ENCODE measurements at regions not wholly inside any gene's neighbourhood (a gene's known extent, or its start where the extent isn't known, plus 50 kb on each side); places are given as distances from the start of the nearest gene placed in this dataset.

- in situ Hi-C loops (cut with MboI; ENCODE audit: low sequenced_read_pairs) = no loop called here
These were observed 116.3 kb upstream of the HNRNPU start for GRCh38 chr1:244980605-244981004.

GRCh38 chr1:244974550-244974949 lies 110.2 kb upstream of the HNRNPU start:
- in situ Hi-C loops (cut with MboI; ENCODE audit: low sequenced_read_pairs) = no loop called here

GRCh38 chr1:244974106-244974505 lies 109.8 kb upstream of the HNRNPU start:
- in situ Hi-C loops (cut with MboI; ENCODE audit: low sequenced_read_pairs) = no loop called here

GRCh38 chr1:244971552-244972216 lies 107.3 kb upstream of the HNRNPU start:
- in situ Hi-C loops (cut with MboI; ENCODE audit: low sequenced_read_pairs) = no loop called here

GRCh38 chr1:244970744-244971551 lies 106.6 kb upstream of the HNRNPU start:
- in situ Hi-C loops (cut with MboI; ENCODE audit: low sequenced_read_pairs) = no loop called here

- in situ Hi-C loops (cut with MboI; ENCODE audit: low sequenced_read_pairs) = no loop called here
These were observed 105.9 kb upstream of the HNRNPU start for GRCh38 chr1:244970236-244970743.

- in situ Hi-C loops (cut with MboI; ENCODE audit: low sequenced_read_pairs) = loop anchor here (10.0 kb wide), 1 partner anchor 115 kb away; no protein-coding TSS in a partner anchor
These were observed 105.3 kb upstream of the HNRNPU start for GRCh38 chr1:244969355-244970235.

GRCh38 chr1:244968881-244969280 lies 104.5 kb upstream of the HNRNPU start:
- in situ Hi-C loops (cut with MboI; ENCODE audit: low sequenced_read_pairs) = loop anchor here (10.0 kb wide), 1 partner anchor 114 kb away; no protein-coding TSS in a partner anchor

GRCh38 chr1:244968471-244968871 lies 104.1 kb upstream of the HNRNPU start:
- in situ Hi-C loops (cut with MboI; ENCODE audit: low sequenced_read_pairs) = loop anchor here (10.0 kb wide), 1 partner anchor 114 kb away; no protein-coding TSS in a partner anchor

GRCh38 chr1:244967159-244967558 lies 102.8 kb upstream of the HNRNPU start:
- in situ Hi-C loops (cut with MboI; ENCODE audit: low sequenced_read_pairs) = loop anchor here (10.0 kb wide), 1 partner anchor 112 kb away; no protein-coding TSS in a partner anchor

GRCh38 chr1:244965185-244966030 lies 101.1 kb upstream of the HNRNPU start:
- in situ Hi-C loops (cut with MboI; ENCODE audit: low sequenced_read_pairs) = loop anchor here (10.0 kb wide), 1 partner anchor 111 kb away; no protein-coding TSS in a partner anchor

- in situ Hi-C loops (cut with MboI; ENCODE audit: low sequenced_read_pairs) = loop anchor here (10.0 kb wide), 1 partner anchor 110 kb away; no protein-coding TSS in a partner anchor
These were observed 100.0 kb upstream of the HNRNPU start for GRCh38 chr1:244964112-244964971.

- in situ Hi-C loops (cut with MboI; ENCODE audit: low sequenced_read_pairs) = loop anchor here (10.0 kb wide), 1 partner anchor 109 kb away; no protein-coding TSS in a partner anchor
These were observed 99.0 kb upstream of the HNRNPU start for GRCh38 chr1:244963231-244963826.

GRCh38 chr1:244962130-244962529 lies 97.8 kb upstream of the HNRNPU start:
- in situ Hi-C loops (cut with MboI; ENCODE audit: low sequenced_read_pairs) = loop anchor here (10.0 kb wide), 1 partner anchor 107 kb away; no protein-coding TSS in a partner anchor

- in situ Hi-C loops (cut with MboI; ENCODE audit: low sequenced_read_pairs) = loop anchor here (10.0 kb wide), 1 partner anchor 106 kb away; no protein-coding TSS in a partner anchor
These were observed 96.6 kb upstream of the HNRNPU start for GRCh38 chr1:244960904-244961303.

GRCh38 chr1:244958593-244958992 lies 94.2 kb upstream of the HNRNPU start:
- in situ Hi-C loops (cut with MboI; ENCODE audit: low sequenced_read_pairs) = no loop called here

GRCh38 chr1:244957525-244957924 lies 93.2 kb upstream of the HNRNPU start:
- in situ Hi-C loops (cut with MboI; ENCODE audit: low sequenced_read_pairs) = no loop called here

GRCh38 chr1:244957122-244957521 lies 92.8 kb upstream of the HNRNPU start:
- in situ Hi-C loops (cut with MboI; ENCODE audit: low sequenced_read_pairs) = no loop called here
